Sigmoid colon (tissue), 3 donors: ENCODE measurements at regions not wholly inside any gene's neighbourhood (a gene's known extent, or its start where the extent isn't known, plus 50 kb on each side); places are given as distances from the start of the nearest gene placed in this dataset.

ENCODE experiments used
- POLR2A ChIP-seq, 2 donors: fragments of 450-650 bp; IDR thresholded peaks; one replicate each; pipeline ENCODE4 v1.6.1; 2016; ENCODE audit warnings: antibody characterized with exemption in 2 of 2, mild to moderate bottlenecking in 2 of 2, moderate library complexity in 2 of 2
- TF ChIP-seq, protein P1 (sequence below), 4 experiments: fragments of 450-650 bp in 3 of 4; fragments of 200-600 bp in 1 of 4; IDR thresholded peaks; one replicate each; pipeline ENCODE4 v1.5.1; 2016 to 2019; ENCODE audit warnings: antibody characterized with exemption in 4 of 4, mild to moderate bottlenecking in 3 of 4, moderate library complexity in 2 of 4

DNA sequence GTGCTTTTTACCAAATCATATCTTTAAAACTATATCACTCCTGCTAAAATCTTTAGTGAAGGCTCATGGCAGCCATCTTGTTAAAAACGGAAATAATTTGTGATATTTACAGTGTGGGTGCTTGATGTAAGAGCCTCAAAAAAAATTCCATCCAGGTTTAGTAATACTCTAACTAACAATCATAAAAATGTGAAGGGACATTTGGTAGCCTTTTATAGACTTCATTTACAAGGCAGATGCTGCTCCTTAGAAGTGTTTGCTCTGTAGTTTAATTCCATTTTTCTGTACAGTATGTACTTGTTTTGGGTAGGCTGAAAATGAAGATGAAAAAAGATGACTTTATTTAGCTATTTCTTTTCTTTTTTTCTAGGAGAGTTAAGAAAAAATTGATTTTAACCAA lies 525.0 kb downstream of the ZEB2 start:
- TF ChIP-seq, protein P1, sequence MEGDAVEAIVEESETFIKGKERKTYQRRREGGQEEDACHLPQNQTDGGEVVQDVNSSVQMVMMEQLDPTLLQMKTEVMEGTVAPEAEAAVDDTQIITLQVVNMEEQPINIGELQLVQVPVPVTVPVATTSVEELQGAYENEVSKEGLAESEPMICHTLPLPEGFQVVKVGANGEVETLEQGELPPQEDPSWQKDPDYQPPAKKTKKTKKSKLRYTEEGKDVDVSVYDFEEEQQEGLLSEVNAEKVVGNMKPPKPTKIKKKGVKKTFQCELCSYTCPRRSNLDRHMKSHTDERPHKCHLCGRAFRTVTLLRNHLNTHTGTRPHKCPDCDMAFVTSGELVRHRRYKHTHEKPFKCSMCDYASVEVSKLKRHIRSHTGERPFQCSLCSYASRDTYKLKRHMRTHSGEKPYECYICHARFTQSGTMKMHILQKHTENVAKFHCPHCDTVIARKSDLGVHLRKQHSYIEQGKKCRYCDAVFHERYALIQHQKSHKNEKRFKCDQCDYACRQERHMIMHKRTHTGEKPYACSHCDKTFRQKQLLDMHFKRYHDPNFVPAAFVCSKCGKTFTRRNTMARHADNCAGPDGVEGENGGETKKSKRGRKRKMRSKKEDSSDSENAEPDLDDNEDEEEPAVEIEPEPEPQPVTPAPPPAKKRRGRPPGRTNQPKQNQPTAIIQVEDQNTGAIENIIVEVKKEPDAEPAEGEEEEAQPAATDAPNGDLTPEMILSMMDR (IDR thresholded peaks at IDR 0.05) = no peak
- no peak for TF ChIP-seq POLR2A (IDR thresholded peaks at IDR 0.05)
